ENCODE measurements at regions not wholly inside any gene's neighbourhood (a gene's known extent, or its start where the extent isn't known, plus 50 kb on each side); places are given as distances from the start of the nearest gene placed in this dataset.

- no peak for TF ChIP-seq POLR2A (IDR thresholded peaks at IDR 0.05; ENCODE audit: low read depth, low read length)
- TF ChIP-seq, protein P1, sequence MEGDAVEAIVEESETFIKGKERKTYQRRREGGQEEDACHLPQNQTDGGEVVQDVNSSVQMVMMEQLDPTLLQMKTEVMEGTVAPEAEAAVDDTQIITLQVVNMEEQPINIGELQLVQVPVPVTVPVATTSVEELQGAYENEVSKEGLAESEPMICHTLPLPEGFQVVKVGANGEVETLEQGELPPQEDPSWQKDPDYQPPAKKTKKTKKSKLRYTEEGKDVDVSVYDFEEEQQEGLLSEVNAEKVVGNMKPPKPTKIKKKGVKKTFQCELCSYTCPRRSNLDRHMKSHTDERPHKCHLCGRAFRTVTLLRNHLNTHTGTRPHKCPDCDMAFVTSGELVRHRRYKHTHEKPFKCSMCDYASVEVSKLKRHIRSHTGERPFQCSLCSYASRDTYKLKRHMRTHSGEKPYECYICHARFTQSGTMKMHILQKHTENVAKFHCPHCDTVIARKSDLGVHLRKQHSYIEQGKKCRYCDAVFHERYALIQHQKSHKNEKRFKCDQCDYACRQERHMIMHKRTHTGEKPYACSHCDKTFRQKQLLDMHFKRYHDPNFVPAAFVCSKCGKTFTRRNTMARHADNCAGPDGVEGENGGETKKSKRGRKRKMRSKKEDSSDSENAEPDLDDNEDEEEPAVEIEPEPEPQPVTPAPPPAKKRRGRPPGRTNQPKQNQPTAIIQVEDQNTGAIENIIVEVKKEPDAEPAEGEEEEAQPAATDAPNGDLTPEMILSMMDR (IDR thresholded peaks at IDR 0.05; ENCODE audit: extremely low read depth in 1 of 2, insufficient read depth in 1 of 2, low read depth in 1 of 2, low read length in 2 of 2) = no peak
- no peak for TF ChIP-seq MAX (IDR thresholded peaks at IDR 0.05; ENCODE audit: insufficient read depth, insufficient read length)
- no peak for TF ChIP-seq POLR2AphosphoS5 (IDR thresholded peaks at IDR 0.05; ENCODE audit: insufficient read depth, low read depth, low read length)
- no peak for TF ChIP-seq EZH2 (IDR thresholded peaks at IDR 0.05; ENCODE audit: borderline replicate concordance, low read depth, low read length, severe bottlenecking)
- TF ChIP-seq GATA2 (IDR thresholded peaks at IDR 0.05; ENCODE audit: insufficient read depth, insufficient read length, low read depth, low read length) = no peak
- no peak for TF ChIP-seq MYC (IDR thresholded peaks at IDR 0.05; ENCODE audit: low read depth, low read length)
- no peak for TF ChIP-seq JUN (IDR thresholded peaks at IDR 0.05; ENCODE audit: borderline replicate concordance, insufficient read depth, insufficient read length, low read depth)
These were observed 374.6 kb upstream of the GHITM start for GRCh38 chr10:83764666-83765065.

Data from endothelial cell of umbilical vein (primary cell).